ENCODE measurements at regions not wholly inside any gene's neighbourhood (a gene's known extent, or its start where the extent isn't known, plus 50 kb on each side); places are given as distances from the start of the nearest gene placed in this dataset.

GRCh38 chr18:51952844-51953243 is 387.2 kb upstream of the DCC start:
- Mint-ChIP-seq H3K4me3 (no peak overlapping the region), H3K27me3 (ENCODE audit: insufficient read depth) (no peaks in the 10 kb centered on the region), H3K27ac (no peak overlapping the region), H3K4me1 (no peaks in the 10 kb centered on the region), H3K9me3 (no peaks in the 10 kb centered on the region), H3K36me3 (ENCODE audit: low read depth) (no peaks in the 10 kb centered on the region)
- TF ChIP-seq, protein P1, sequence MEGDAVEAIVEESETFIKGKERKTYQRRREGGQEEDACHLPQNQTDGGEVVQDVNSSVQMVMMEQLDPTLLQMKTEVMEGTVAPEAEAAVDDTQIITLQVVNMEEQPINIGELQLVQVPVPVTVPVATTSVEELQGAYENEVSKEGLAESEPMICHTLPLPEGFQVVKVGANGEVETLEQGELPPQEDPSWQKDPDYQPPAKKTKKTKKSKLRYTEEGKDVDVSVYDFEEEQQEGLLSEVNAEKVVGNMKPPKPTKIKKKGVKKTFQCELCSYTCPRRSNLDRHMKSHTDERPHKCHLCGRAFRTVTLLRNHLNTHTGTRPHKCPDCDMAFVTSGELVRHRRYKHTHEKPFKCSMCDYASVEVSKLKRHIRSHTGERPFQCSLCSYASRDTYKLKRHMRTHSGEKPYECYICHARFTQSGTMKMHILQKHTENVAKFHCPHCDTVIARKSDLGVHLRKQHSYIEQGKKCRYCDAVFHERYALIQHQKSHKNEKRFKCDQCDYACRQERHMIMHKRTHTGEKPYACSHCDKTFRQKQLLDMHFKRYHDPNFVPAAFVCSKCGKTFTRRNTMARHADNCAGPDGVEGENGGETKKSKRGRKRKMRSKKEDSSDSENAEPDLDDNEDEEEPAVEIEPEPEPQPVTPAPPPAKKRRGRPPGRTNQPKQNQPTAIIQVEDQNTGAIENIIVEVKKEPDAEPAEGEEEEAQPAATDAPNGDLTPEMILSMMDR (conservative IDR thresholded peaks at IDR 0.05) = no peak
- H3K27ac ChIP-seq (ENCODE audit: low read depth, low read length) = no peak overlapping the region
- H3K4me1 ChIP-seq (ENCODE audit: control insufficient read depth, insufficient read depth, low read length) = no peaks in the 10 kb centered on the region
- DNase-seq = no peak
- H3K27me3 ChIP-seq (ENCODE audit: control insufficient read depth, insufficient read depth, low read length, poor library complexity, severe bottlenecking) = peaks cover 11% of the 10 kb centered on the region
- 91% methylated on average over 2 of the region's 2 CpGs; no CpG with 5 or more reads in 1 of the 2 experiments for WGBS, 2 experiments (ENCODE audit: insufficient coverage in 1 of 2, insufficient read length in 1 of 2)
- H3K4me3 ChIP-seq (ENCODE audit: low read length) = peak overlapping the region; percentile 24
- H3K9me3 ChIP-seq (ENCODE audit: control insufficient read depth, low read length) = peaks cover 9% of the 10 kb centered on the region
- H3K9ac ChIP-seq (ENCODE audit: extremely low read depth, low read length, poor library complexity, severe bottlenecking) = no peak overlapping the region
- H3K36me3 ChIP-seq (ENCODE audit: control insufficient read depth, insufficient read depth, low read length) = no peaks in the 10 kb centered on the region

DNA sequence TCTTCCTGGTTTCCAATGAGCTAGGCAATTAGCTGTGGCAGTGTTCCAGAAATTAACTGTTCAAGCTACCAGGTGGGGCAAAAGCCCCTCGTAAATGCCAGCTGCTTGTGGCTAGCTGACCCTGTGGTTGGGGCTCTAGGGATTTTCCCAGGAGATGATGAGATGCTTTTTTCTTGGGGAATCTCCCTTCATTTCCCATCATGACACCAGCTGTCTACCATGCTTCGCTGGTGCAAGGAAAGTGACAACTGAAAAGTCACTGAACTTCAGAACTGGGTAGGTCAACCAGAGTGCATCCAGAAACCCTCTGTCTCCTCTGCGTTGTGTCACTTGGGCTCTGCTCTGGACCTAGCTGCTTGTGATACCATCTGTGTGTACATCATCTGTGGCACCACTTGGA is 386.5 kb upstream of the DCC start:
- no peak overlapping the region for H3K9ac ChIP-seq (ENCODE audit: extremely low read depth, low read length, poor library complexity, severe bottlenecking)
- no peak for DNase-seq
- H3K27ac ChIP-seq (ENCODE audit: low read depth, low read length) = no peak overlapping the region
- H3K4me3 Mint-ChIP-seq = no peak overlapping the region
- H3K4me1 Mint-ChIP-seq = no peaks in the 10 kb centered on the region
- H3K36me3 ChIP-seq (ENCODE audit: control insufficient read depth, insufficient read depth, low read length) = no peaks in the 10 kb centered on the region
- no peaks in the 10 kb centered on the region for H3K4me1 ChIP-seq (ENCODE audit: control insufficient read depth, insufficient read depth, low read length)
- no peak overlapping the region for H3K4me3 ChIP-seq (ENCODE audit: low read length)
- no peak overlapping the region for H3K27ac Mint-ChIP-seq
- H3K27me3 Mint-ChIP-seq (ENCODE audit: insufficient read depth) = no peaks in the 10 kb centered on the region
- H3K36me3 Mint-ChIP-seq (ENCODE audit: low read depth) = no peaks in the 10 kb centered on the region
- WGBS, 2 experiments (ENCODE audit: insufficient coverage in 1 of 2, insufficient read length in 1 of 2) = 93 to 100% methylated on average over 2 to 3 of the region's 3 CpGs
- H3K9me3 Mint-ChIP-seq = no peaks in the 10 kb centered on the region
- TF ChIP-seq, protein P1 (conservative IDR thresholded peaks at IDR 0.05) = no peak
- peaks cover 11% of the 10 kb centered on the region for H3K27me3 ChIP-seq (ENCODE audit: control insufficient read depth, insufficient read depth, low read length, poor library complexity, severe bottlenecking)
- peaks cover 9% of the 10 kb centered on the region for H3K9me3 ChIP-seq (ENCODE audit: control insufficient read depth, low read length)

DNA sequence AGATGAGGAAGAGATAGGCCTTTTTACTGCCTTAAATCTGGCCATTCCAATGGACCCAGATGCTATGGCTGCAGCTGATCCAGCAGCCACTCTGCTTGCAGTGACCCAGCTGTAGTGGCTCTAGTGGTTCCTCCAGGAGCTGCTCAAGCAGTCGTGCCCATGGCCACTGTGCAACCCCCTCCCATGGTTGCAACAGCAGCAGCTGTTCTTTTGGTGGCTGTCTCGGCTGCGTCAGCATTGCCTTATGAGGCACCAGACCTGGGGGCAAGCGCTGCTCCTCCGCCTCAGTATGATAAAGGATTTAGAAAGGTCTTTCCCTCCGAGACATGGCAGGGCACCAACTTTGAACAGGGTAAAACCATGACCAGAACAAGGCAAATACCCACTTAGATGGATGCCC is 384.9 kb upstream of the DCC start:
- TF ChIP-seq, protein P1 (conservative IDR thresholded peaks at IDR 0.05) = no peak

More for the DNA sequence above, 384.9 kb upstream of the DCC start:
- Mint-ChIP-seq H3K4me1 (no peaks in the 10 kb centered on the region), H3K9me3 (no peaks in the 10 kb centered on the region), H3K4me3 (no peak overlapping the region), H3K27ac (no peak overlapping the region), H3K27me3 (ENCODE audit: insufficient read depth) (no peaks in the 10 kb centered on the region), H3K36me3 (ENCODE audit: low read depth) (no peaks in the 10 kb centered on the region)
- Histone ChIP-seq H3K9ac (ENCODE audit: extremely low read depth, low read length, poor library complexity, severe bottlenecking) (no peak overlapping the region), H3K27ac (ENCODE audit: low read depth, low read length) (no peak overlapping the region), H3K27me3 (ENCODE audit: control insufficient read depth, insufficient read depth, low read length, poor library complexity, severe bottlenecking) (peaks cover 11% of the 10 kb centered on the region), H3K4me3 (ENCODE audit: low read length) (no peak overlapping the region), H3K9me3 (ENCODE audit: control insufficient read depth, low read length) (peaks cover 9% of the 10 kb centered on the region), H3K36me3 (ENCODE audit: control insufficient read depth, insufficient read depth, low read length) (no peaks in the 10 kb centered on the region), H3K4me1 (ENCODE audit: control insufficient read depth, insufficient read depth, low read length) (no peaks in the 10 kb centered on the region)
- 95 to 100% methylated on average over 3 to 6 of the region's 6 CpGs for WGBS, 2 experiments (ENCODE audit: insufficient coverage in 1 of 2, insufficient read length in 1 of 2)
- DNase-seq = no peak
